Vagina (tissue), 2 donors: ENCODE measurements at regions not wholly inside any gene's neighbourhood (a gene's known extent, or its start where the extent isn't known, plus 50 kb on each side); places are given as distances from the start of the nearest gene placed in this dataset.

Source experiments
- POLR2A ChIP-seq, 2 donors: fragments of 450-650 bp; IDR thresholded peaks; one replicate each; pipeline ENCODE4 v1.6.1; 2017; ENCODE audit warnings: antibody characterized with exemption in 2 of 2, mild to moderate bottlenecking in 2 of 2, moderate library complexity in 2 of 2
- POLR2AphosphoS5 ChIP-seq, 2 donors: sonication (generic); formaldehyde crosslinking; IDR thresholded peaks; one replicate each; pipeline ENCODE4 v1.9.0; 2017; ENCODE audit warnings: antibody characterized with exemption in 2 of 2, mild to moderate bottlenecking in 2 of 2, low read depth in 1 of 2; ENCODE audit not compliant: insufficient read depth in 1 of 2
- TF ChIP-seq, protein P1 (sequence below), 3 experiments: fragments of 450-650 bp in 2 of 3; fragments of 200-600 bp in 1 of 3; sonication (generic) in 1 of 3; IDR thresholded peaks; one replicate each; pipeline ENCODE4 v1.5.1; 2017 to 2019; ENCODE audit warnings: antibody characterized with exemption in 3 of 3, mild to moderate bottlenecking in 2 of 3, moderate library complexity in 2 of 3

- TF ChIP-seq, protein P1, sequence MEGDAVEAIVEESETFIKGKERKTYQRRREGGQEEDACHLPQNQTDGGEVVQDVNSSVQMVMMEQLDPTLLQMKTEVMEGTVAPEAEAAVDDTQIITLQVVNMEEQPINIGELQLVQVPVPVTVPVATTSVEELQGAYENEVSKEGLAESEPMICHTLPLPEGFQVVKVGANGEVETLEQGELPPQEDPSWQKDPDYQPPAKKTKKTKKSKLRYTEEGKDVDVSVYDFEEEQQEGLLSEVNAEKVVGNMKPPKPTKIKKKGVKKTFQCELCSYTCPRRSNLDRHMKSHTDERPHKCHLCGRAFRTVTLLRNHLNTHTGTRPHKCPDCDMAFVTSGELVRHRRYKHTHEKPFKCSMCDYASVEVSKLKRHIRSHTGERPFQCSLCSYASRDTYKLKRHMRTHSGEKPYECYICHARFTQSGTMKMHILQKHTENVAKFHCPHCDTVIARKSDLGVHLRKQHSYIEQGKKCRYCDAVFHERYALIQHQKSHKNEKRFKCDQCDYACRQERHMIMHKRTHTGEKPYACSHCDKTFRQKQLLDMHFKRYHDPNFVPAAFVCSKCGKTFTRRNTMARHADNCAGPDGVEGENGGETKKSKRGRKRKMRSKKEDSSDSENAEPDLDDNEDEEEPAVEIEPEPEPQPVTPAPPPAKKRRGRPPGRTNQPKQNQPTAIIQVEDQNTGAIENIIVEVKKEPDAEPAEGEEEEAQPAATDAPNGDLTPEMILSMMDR (IDR thresholded peaks at IDR 0.05): no peak
- no peak for TF ChIP-seq POLR2A (IDR thresholded peaks at IDR 0.05)
- TF ChIP-seq POLR2AphosphoS5 (IDR thresholded peaks at IDR 0.05; ENCODE audit: insufficient read depth in 1 of 2, low read depth in 1 of 2): no peak
Observed at GRCh38 chr18:31219395-31219794, 56.7 kb upstream of the DSC1 start.
